Thymus (tissue), 11 donors: ENCODE measurements at regions not wholly inside any gene's neighbourhood (a gene's known extent, or its start where the extent isn't known, plus 50 kb on each side); places are given as distances from the start of the nearest gene placed in this dataset.

Experiments used
- DNase-seq, 9 donors: peaks; one replicate each; pipeline ENCODE4 v3.0.0-alpha.2; 2013; ENCODE audit warnings: low spot score in 9 of 9, low read depth in 6 of 9, missing footprints in 1 of 9
- H3K27ac ChIP-seq, 2 donors: one replicate each; pipeline ENCODE4 v1.5.1; 2013; ENCODE audit warnings: control low read depth in 1 of 2, low read depth in 1 of 2, low read length in 1 of 2, mild to moderate bottlenecking in 1 of 2, moderate library complexity in 1 of 2
- H3K27me3 ChIP-seq, 2 donors: one replicate each; pipeline ENCODE4 v1.5.1; 2013; ENCODE audit warnings: low read length in 1 of 2; ENCODE audit not compliant: control insufficient read depth in 2 of 2, insufficient read depth in 1 of 2
- H3K36me3 ChIP-seq, 2 donors: one replicate each; pipeline ENCODE4 v1.5.1; 2013; ENCODE audit warnings: low read length in 1 of 2, mild to moderate bottlenecking in 1 of 2, moderate library complexity in 1 of 2; ENCODE audit not compliant: control insufficient read depth in 2 of 2, insufficient read depth in 2 of 2
- H3K4me1 ChIP-seq, 2 donors: one replicate each; pipeline ENCODE4 v1.5.1; 2013; ENCODE audit warnings: low read length in 2 of 2; ENCODE audit not compliant: control insufficient read depth in 2 of 2, insufficient read depth in 2 of 2
- H3K4me3 ChIP-seq, 2 donors: one replicate each; pipeline ENCODE4 v1.5.1; 2013; ENCODE audit warnings: low read length in 2 of 2, control low read depth in 1 of 2, mild to moderate bottlenecking in 1 of 2
- H3K9me3 ChIP-seq, 2 donors: one replicate each; pipeline ENCODE4 v1.5.1; 2013; ENCODE audit warnings: low read length in 1 of 2, mild to moderate bottlenecking in 1 of 2; ENCODE audit not compliant: control insufficient read depth in 2 of 2, insufficient read depth in 1 of 2
- WGBS: extraction: QIAGEN DNeasy Blood & Tissue Kit; methylation state at CpG from one replicate; pipeline ENCODE4 v1.1.7; 2013; 5-methylcytosine and 5-hydroxymethylcytosine counted together
- donor health status: healthy.

DNA sequence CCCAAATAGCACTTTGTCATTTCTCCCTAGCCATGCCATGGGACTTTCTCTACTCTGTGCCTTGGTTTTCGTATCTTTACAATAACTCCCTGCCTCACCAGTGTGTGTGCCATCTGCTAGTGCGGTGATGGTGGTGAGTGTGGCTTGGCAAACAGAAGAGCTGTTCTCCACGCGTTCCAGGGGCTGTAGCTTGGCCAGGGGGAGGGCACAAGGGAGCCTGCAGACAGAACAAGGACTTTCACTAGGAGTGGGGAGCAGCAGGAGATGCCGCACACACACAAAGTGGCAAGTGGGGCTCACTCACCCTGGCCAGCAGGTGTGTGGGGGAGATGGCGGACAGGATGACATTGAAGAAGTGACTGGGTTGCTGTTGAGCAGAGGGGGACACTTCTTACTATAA, 196.9 kb downstream of the HAUS1 start:
- Histone ChIP-seq H3K4me3 (no peak overlapping the region), H3K36me3 (no peaks in the 10 kb centered on the region), H3K27ac (no peak overlapping the region), H3K9me3 (no peaks in the 10 kb centered on the region), H3K4me1 (peaks cover 0 to 7% of the 10 kb centered on the region in 2 donors), H3K27me3 (no peaks in the 10 kb centered on the region)
- DNase-seq: no peak
- 86% methylated on average over 6 of the region's 6 CpGs for WGBS

GRCh38 chr18:46301571-46301970, 197.4 kb downstream of the HAUS1 start:
- Histone ChIP-seq H3K4me1 (peaks cover 0 to 7% of the 10 kb centered on the region in 2 donors), H3K27ac (no peak overlapping the region), H3K27me3 (no peaks in the 10 kb centered on the region), H3K4me3 (no peak overlapping the region), H3K9me3 (no peaks in the 10 kb centered on the region), H3K36me3 (no peaks in the 10 kb centered on the region)
- DNase-seq: no peak
- 92% methylated on average over 9 of the region's 9 CpGs for WGBS

DNA sequence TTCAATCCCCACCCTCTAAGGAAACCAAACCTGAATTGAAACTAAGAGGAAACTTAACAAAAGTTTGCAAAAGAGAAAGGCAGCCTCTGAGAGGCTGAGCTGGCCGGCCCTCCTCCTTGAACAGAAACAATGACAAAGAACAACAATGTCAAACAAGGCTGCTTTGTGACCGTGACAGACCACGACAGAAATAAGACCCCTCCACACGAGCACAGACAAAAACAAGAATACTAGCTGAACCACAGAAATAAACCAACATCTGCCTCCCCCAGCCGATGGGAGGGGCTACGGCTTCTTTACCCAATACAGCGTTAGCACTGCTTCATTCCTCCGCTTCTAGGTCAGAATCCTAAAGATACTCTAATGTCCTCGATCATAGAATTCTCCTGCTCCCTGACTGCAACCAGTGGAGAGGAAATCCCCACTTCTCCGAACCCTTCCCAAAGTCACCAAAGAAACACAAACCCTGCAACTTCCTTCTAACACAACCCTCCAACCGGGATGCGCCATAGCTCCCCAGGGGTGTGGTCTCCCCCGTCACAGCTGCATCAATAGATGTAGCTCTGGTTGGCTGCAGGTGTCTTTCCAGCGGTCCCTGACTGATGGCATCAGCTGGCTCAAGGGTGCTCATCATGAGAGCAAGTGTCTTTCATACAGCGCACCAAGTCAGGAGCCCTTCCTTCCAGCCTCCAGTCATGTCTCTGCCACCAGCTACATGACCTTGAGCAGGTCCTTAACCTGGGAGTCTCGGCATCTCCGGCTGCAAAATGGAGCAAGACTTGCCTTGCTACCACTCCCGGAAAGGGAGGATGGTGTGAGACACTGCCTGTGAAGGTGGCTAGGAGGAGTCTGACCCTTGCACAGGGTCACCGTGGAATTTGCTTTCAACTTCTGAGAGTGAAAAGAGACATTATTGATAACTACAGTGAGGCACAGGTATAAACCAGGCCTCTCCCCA, 198.6 kb downstream of the HAUS1 start:
- Histone ChIP-seq H3K9me3 (no peaks in the 10 kb centered on the region), H3K36me3 (no peaks in the 10 kb centered on the region), H3K27ac (no peak overlapping the region), H3K4me3 (no peak overlapping the region), H3K4me1 (peaks cover 0 to 7% of the 10 kb centered on the region in 2 donors), H3K27me3 (no peaks in the 10 kb centered on the region)
- WGBS: 74% methylated on average over 19 of the region's 19 CpGs
- no peak for DNase-seq

- no peak overlapping the region for H3K27ac ChIP-seq
Measured at GRCh38 chr18:46310258-46310657, 206.1 kb downstream of the HAUS1 start.

GRCh38 chr18:46310675-46311345, 206.6 kb downstream of the HAUS1 start:
- no peak for DNase-seq

More at GRCh38 chr18:46310258-46310657, 206.1 kb downstream of the HAUS1 start:
- peaks cover 0 to 15% of the 10 kb centered on the region in 2 donors for H3K4me1 ChIP-seq
- DNase-seq: no peak
- H3K4me3 ChIP-seq: no peak overlapping the region
- H3K9me3 ChIP-seq: no peaks in the 10 kb centered on the region
- no peaks in the 10 kb centered on the region for H3K36me3 ChIP-seq
- 94% methylated on average over 4 of the region's 4 CpGs for WGBS
- H3K27me3 ChIP-seq: no peaks in the 10 kb centered on the region

DNA sequence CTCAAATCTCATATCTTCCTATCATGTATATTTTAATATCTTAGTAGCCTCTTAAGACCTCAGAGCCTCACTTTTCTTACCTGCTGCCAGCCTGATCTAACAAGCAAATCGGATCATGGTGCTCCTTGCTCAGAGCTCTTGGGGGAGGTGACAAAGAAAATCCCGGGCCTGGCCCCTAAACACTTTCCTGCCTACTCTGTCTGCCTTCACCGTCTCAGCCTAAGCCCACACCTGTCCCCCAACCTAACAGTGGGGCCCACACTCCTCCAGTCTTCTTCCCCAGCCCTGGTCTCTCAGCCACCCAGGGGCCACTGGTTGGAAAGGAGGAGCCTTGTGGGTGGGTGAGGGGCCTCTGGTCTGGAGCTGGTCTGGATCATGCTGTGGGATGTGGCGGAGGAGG, 207.3 kb downstream of the HAUS1 start:
- H3K27me3 ChIP-seq: no peaks in the 10 kb centered on the region
- no peak overlapping the region for H3K27ac ChIP-seq
- WGBS: 93% methylated on average over 4 of the region's 4 CpGs
- H3K36me3 ChIP-seq: no peaks in the 10 kb centered on the region
- no peaks in the 10 kb centered on the region for H3K9me3 ChIP-seq
- DNase-seq: no peak
- H3K4me1 ChIP-seq: peaks cover 0 to 15% of the 10 kb centered on the region in 2 donors
- no peak overlapping the region for H3K4me3 ChIP-seq

More at GRCh38 chr18:46310675-46311345, 206.6 kb downstream of the HAUS1 start:
- Histone ChIP-seq H3K4me3 (no peak overlapping the region), H3K27me3 (no peaks in the 10 kb centered on the region), H3K36me3 (no peaks in the 10 kb centered on the region), H3K27ac (no peak overlapping the region), H3K4me1 (peaks cover 0 to 15% of the 10 kb centered on the region in 2 donors), H3K9me3 (no peaks in the 10 kb centered on the region)
- WGBS: 91% methylated on average over 9 of the region's 9 CpGs

- 81% methylated on average over 6 of the region's 6 CpGs for WGBS
- H3K4me3 ChIP-seq: no peak overlapping the region
- DNase-seq: no peak
- no peaks in the 10 kb centered on the region for H3K36me3 ChIP-seq
- H3K4me1 ChIP-seq: peaks cover 0 to 15% of the 10 kb centered on the region in 2 donors
- no peak overlapping the region for H3K27ac ChIP-seq
- H3K27me3 ChIP-seq: no peaks in the 10 kb centered on the region
- no peaks in the 10 kb centered on the region for H3K9me3 ChIP-seq
Measured at GRCh38 chr18:46312221-46312620, 208.0 kb downstream of the HAUS1 start.

DNA sequence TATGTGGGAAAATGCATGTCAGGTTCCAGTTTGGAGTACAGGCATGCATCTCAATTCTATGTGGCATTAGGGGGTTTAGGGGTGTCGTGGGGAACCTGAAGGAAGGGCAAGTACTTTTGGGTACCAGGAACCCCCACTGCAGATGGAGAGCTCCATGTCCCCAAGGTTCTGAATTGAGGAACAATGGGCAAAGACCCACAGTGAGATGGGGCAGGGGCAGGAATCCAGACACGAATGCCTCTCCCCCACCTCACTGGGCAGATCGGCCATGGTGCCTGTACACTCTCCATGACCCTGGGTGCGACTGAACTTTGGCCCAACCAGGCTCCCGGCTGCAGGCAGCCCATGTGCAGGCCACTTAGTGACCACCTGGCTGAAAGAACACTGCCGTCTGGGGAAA, 209.3 kb downstream of the HAUS1 start:
- Histone ChIP-seq H3K4me3 (no peak overlapping the region), H3K4me1 (peaks cover 0 to 12% of the 10 kb centered on the region in 2 donors), H3K27me3 (no peaks in the 10 kb centered on the region), H3K27ac (no peak overlapping the region), H3K9me3 (no peaks in the 10 kb centered on the region), H3K36me3 (no peaks in the 10 kb centered on the region)
- 96% methylated on average over 6 of the region's 6 CpGs for WGBS
- DNase-seq: no peak

- DNase-seq: no peak
- Histone ChIP-seq H3K36me3 (no peaks in the 10 kb centered on the region), H3K4me1 (peaks cover 0 to 9% of the 10 kb centered on the region in 2 donors), H3K27ac (no peak overlapping the region), H3K4me3 (no peak overlapping the region), H3K27me3 (no peaks in the 10 kb centered on the region), H3K9me3 (no peaks in the 10 kb centered on the region)
- WGBS: 98% methylated on average over 7 of the region's 7 CpGs
Measured at GRCh38 chr18:46314011-46314410, 209.8 kb downstream of the HAUS1 start.
